GM12878 (cell line): ENCODE measurements at regions not wholly inside any gene's neighbourhood (a gene's known extent, or its start where the extent isn't known, plus 50 kb on each side); places are given as distances from the start of the nearest gene placed in this dataset.
A peak's percentile ranks its signal among the peaks of the same experiment; 100 is the strongest.

Experiments
- ATF7 ChIP-seq: fragments of 450-650 bp; IDR thresholded peaks from 2 replicates; pipeline ENCODE4 v1.6.1; 2016; ENCODE audit warnings: low read depth, mild to moderate bottlenecking
- BACH1 ChIP-seq: fragments of 450-650 bp; IDR thresholded peaks from 2 replicates; pipeline ENCODE4 v1.6.1; 2017; ENCODE audit warnings: mild to moderate bottlenecking, borderline replicate concordance
- CHD1 ChIP-seq: IDR thresholded peaks from 2 replicates; pipeline ENCODE4 v1.6.1; 2012; ENCODE audit warnings: low read depth, low read length, improper control_type of control experiment
- DPF2 ChIP-seq: fragments of 450-650 bp; IDR thresholded peaks from 2 replicates; pipeline ENCODE4 v1.6.1; 2017; ENCODE audit warnings: mild to moderate bottlenecking
- E4F1 ChIP-seq: fragments of 450-650 bp; IDR thresholded peaks from 2 replicates; pipeline ENCODE4 v1.6.1; 2018; ENCODE audit warnings: borderline replicate concordance, mild to moderate bottlenecking; ENCODE audit not compliant: partially characterized antibody
- EP300 ChIP-seq, 2 experiments: fragments of 150-350 bp in 1 of 2; IDR thresholded peaks; 2 replicates each; pipeline ENCODE4 v1.6.1; 2011 to 2012; ENCODE audit warnings: low read depth in 2 of 2, low read length in 2 of 2, borderline replicate concordance in 1 of 2, improper control_type of control experiment in 1 of 2, inconsistent platforms in 1 of 2; ENCODE audit not compliant: control insufficient read depth in 1 of 2
- JUNB ChIP-seq: IDR thresholded peaks from 2 replicates; pipeline ENCODE4 v1.6.1; 2016; ENCODE audit warnings: antibody characterized with exemption, mild to moderate bottlenecking
- KLF5 ChIP-seq: fragments of 450-650 bp; IDR thresholded peaks from 2 replicates; pipeline ENCODE4 v1.6.1; 2014; ENCODE audit warnings: mild to moderate bottlenecking; ENCODE audit not compliant: partially characterized antibody
- MAX ChIP-seq: IDR thresholded peaks from 2 replicates; pipeline ENCODE4 v1.6.1; 2012; ENCODE audit warnings: low read depth, low read length, improper control_type of control experiment
- MTA2 ChIP-seq: fragments of 450-650 bp; IDR thresholded peaks from 2 replicates; pipeline ENCODE4 v1.6.1; 2016; ENCODE audit warnings: low read depth, mild to moderate bottlenecking, moderate library complexity
- MTA3 ChIP-seq: IDR thresholded peaks from 2 replicates; pipeline ENCODE4 v1.6.1; 2012; ENCODE audit warnings: low read length, inconsistent platforms, borderline replicate concordance
- NFXL1 ChIP-seq: fragments of 450-650 bp; IDR thresholded peaks from 2 replicates; pipeline ENCODE4 v1.6.1; 2017; ENCODE audit warnings: antibody characterized with exemption, mild to moderate bottlenecking, borderline replicate concordance
- POLR2AphosphoS2 ChIP-seq: IDR thresholded peaks from 2 replicates; pipeline ENCODE4 v1.6.1; 2011; ENCODE audit warnings: low read depth, mild to moderate bottlenecking, low read length, improper control_type of control experiment, moderate library complexity
- POLR2AphosphoS5 ChIP-seq: IDR thresholded peaks from 2 replicates; pipeline ENCODE4 v1.6.1; 2011; ENCODE audit warnings: mild to moderate bottlenecking, low read length, inconsistent platforms
- RAD21 ChIP-seq: IDR thresholded peaks from 2 replicates; pipeline ENCODE4 v1.6.1; 2011; ENCODE audit warnings: mild to moderate bottlenecking, low read depth, low read length, moderate library complexity; ENCODE audit not compliant: insufficient read depth
- RBBP5 ChIP-seq: fragments of 200-600 bp; sonication (generic); conservative IDR thresholded peaks from 2 replicates; pipeline ENCODE4 v1.6.1; 2016
- SREBF1 ChIP-seq: IDR thresholded peaks from 2 replicates; pipeline ENCODE4 v1.6.1; 2012; ENCODE audit warnings: mild to moderate bottlenecking, low read length
- SREBF2 ChIP-seq: IDR thresholded peaks from 2 replicates; pipeline ENCODE4 v1.6.1; 2012; ENCODE audit warnings: mild to moderate bottlenecking, low read length
- TARDBP ChIP-seq: IDR thresholded peaks from 2 replicates; pipeline ENCODE4 v1.6.1; 2016; ENCODE audit warnings: borderline replicate concordance
- TCF12 ChIP-seq: IDR thresholded peaks from 2 replicates; pipeline ENCODE4 v1.6.1; 2011; ENCODE audit warnings: low read depth, mild to moderate bottlenecking, low read length
- TCF3 ChIP-seq: IDR thresholded peaks from 2 replicates; pipeline ENCODE4 v1.6.1; 2012; ENCODE audit warnings: low read depth, mild to moderate bottlenecking, low read length, borderline replicate concordance; ENCODE audit not compliant: insufficient read depth
- TCF7 ChIP-seq: IDR thresholded peaks from 2 replicates; pipeline ENCODE4 v1.6.1; 2014; ENCODE audit warnings: antibody characterized with exemption, borderline replicate concordance
- YY1 ChIP-seq: IDR thresholded peaks from 2 replicates; pipeline ENCODE4 v1.6.1; 2011; ENCODE audit warnings: low read depth, mild to moderate bottlenecking, low read length
- ZSCAN29 ChIP-seq: fragments of 450-650 bp; IDR thresholded peaks from 2 replicates; pipeline ENCODE4 v1.6.1; 2017; ENCODE audit warnings: mild to moderate bottlenecking, moderate library complexity
- TF ChIP-seq, protein P1 (sequence below): fragments of 450-650 bp; IDR thresholded peaks from 2 replicates; pipeline ENCODE4 v1.6.1; 2017; ENCODE audit warnings: antibody characterized with exemption, mild to moderate bottlenecking, moderate library complexity
- TF ChIP-seq, protein P2 (sequence below): fragments of 450-650 bp; IDR thresholded peaks from 2 replicates; pipeline ENCODE4 v1.6.1; 2014; ENCODE audit warnings: mild to moderate bottlenecking
- TF ChIP-seq, protein P3 (sequence below): IDR thresholded peaks from 2 replicates; pipeline ENCODE4 v1.6.1; 2011; ENCODE audit warnings: mild to moderate bottlenecking, low read depth, low read length, moderate library complexity; ENCODE audit not compliant: insufficient replicate concordance

DNA sequence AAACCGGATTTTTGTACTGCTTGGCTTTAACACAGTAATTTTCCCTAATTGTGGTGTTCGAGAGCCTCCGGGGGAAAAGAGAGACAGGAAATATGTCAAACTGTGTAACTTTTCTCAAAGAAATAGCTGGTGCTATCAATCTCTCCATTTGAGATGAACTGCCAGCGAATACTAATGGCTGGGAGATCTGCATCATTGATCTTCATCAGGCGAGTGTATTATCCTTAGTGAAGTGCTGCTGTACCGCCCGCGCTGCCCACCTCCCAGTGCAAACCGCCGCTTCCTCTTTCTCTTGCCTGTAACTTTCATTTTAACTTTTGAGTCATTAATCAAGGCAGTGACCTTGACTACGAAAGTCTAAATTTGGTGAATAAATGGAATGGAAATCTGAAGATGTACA is 246.1 kb upstream of the ST6GAL2 start (continued):
- TF ChIP-seq, protein P1, sequence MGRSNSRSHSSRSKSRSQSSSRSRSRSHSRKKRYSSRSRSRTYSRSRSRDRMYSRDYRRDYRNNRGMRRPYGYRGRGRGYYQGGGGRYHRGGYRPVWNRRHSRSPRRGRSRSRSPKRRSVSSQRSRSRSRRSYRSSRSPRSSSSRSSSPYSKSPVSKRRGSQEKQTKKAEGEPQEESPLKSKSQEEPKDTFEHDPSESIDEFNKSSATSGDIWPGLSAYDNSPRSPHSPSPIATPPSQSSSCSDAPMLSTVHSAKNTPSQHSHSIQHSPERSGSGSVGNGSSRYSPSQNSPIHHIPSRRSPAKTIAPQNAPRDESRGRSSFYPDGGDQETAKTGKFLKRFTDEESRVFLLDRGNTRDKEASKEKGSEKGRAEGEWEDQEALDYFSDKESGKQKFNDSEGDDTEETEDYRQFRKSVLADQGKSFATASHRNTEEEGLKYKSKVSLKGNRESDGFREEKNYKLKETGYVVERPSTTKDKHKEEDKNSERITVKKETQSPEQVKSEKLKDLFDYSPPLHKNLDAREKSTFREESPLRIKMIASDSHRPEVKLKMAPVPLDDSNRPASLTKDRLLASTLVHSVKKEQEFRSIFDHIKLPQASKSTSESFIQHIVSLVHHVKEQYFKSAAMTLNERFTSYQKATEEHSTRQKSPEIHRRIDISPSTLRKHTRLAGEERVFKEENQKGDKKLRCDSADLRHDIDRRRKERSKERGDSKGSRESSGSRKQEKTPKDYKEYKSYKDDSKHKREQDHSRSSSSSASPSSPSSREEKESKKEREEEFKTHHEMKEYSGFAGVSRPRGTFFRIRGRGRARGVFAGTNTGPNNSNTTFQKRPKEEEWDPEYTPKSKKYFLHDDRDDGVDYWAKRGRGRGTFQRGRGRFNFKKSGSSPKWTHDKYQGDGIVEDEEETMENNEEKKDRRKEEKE: no peak
- no peak for TF ChIP-seq SREBF2
- TF ChIP-seq POLR2AphosphoS2: no peak
- no peak for TF ChIP-seq MTA3
- no peak for TF ChIP-seq POLR2AphosphoS5
- TF ChIP-seq, protein P2, sequence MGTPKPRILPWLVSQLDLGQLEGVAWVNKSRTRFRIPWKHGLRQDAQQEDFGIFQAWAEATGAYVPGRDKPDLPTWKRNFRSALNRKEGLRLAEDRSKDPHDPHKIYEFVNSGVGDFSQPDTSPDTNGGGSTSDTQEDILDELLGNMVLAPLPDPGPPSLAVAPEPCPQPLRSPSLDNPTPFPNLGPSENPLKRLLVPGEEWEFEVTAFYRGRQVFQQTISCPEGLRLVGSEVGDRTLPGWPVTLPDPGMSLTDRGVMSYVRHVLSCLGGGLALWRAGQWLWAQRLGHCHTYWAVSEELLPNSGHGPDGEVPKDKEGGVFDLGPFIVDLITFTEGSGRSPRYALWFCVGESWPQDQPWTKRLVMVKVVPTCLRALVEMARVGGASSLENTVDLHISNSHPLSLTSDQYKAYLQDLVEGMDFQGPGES: no peak
- TF ChIP-seq E4F1: no peak
- no peak for TF ChIP-seq RAD21
- peak; percentile 23; the same call in 1 of the 2 replicates for TF ChIP-seq JUNB
- no peak for TF ChIP-seq CHD1
- TF ChIP-seq SREBF1: no peak
- no peak for TF ChIP-seq TCF12
- TF ChIP-seq TCF3: no peak
- TF ChIP-seq DPF2: peak; percentile 69
- TF ChIP-seq EP300 (IDR thresholded peaks at IDR 0.05; ENCODE audit: borderline replicate concordance in 1 of 2, control insufficient read depth in 1 of 2, low read depth in 2 of 2, low read length in 2 of 2): no peak
- no peak for TF ChIP-seq YY1
- TF ChIP-seq MTA2: peak; percentile 35; the same call in 1 of the 2 replicates
- TF ChIP-seq TARDBP: no peak
- TF ChIP-seq TCF7: no peak
- TF ChIP-seq MAX: no peak
- no peak for TF ChIP-seq RBBP5
- no peak for TF ChIP-seq KLF5
- TF ChIP-seq ZSCAN29: no peak
- no peak for TF ChIP-seq ATF7
- no peak for TF ChIP-seq BACH1
- TF ChIP-seq NFXL1: no peak
- TF ChIP-seq, protein P3, sequence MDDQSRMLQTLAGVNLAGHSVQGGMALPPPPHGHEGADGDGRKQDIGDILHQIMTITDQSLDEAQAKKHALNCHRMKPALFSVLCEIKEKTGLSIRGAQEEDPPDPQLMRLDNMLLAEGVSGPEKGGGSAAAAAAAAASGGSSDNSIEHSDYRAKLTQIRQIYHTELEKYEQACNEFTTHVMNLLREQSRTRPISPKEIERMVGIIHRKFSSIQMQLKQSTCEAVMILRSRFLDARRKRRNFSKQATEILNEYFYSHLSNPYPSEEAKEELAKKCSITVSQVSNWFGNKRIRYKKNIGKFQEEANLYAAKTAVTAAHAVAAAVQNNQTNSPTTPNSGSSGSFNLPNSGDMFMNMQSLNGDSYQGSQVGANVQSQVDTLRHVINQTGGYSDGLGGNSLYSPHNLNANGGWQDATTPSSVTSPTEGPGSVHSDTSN: peak; percentile 17
